ENCODE measurements at regions not wholly inside any gene's neighbourhood (a gene's known extent, or its start where the extent isn't known, plus 50 kb on each side); places are given as distances from the start of the nearest gene placed in this dataset.

GRCh38 chr7:135800560-135800959 is 51.9 kb upstream of the FAM180A start:
- TF ChIP-seq, protein P1, sequence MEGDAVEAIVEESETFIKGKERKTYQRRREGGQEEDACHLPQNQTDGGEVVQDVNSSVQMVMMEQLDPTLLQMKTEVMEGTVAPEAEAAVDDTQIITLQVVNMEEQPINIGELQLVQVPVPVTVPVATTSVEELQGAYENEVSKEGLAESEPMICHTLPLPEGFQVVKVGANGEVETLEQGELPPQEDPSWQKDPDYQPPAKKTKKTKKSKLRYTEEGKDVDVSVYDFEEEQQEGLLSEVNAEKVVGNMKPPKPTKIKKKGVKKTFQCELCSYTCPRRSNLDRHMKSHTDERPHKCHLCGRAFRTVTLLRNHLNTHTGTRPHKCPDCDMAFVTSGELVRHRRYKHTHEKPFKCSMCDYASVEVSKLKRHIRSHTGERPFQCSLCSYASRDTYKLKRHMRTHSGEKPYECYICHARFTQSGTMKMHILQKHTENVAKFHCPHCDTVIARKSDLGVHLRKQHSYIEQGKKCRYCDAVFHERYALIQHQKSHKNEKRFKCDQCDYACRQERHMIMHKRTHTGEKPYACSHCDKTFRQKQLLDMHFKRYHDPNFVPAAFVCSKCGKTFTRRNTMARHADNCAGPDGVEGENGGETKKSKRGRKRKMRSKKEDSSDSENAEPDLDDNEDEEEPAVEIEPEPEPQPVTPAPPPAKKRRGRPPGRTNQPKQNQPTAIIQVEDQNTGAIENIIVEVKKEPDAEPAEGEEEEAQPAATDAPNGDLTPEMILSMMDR (IDR thresholded peaks at IDR 0.05): no peak
- TF ChIP-seq ZSCAN20 (CRISPR knock-in tag; IDR thresholded peaks at IDR 0.05): no peak
- TF ChIP-seq HOXB5 (CRISPR knock-in tag; IDR thresholded peaks at IDR 0.05): no peak
- TF ChIP-seq SREBF2 (IDR thresholded peaks at IDR 0.05): no peak
- no peak for TF ChIP-seq PHF8 (IDR thresholded peaks at IDR 0.05; ENCODE audit: borderline replicate concordance, low read depth)

All from A549 (cell line).